HG03439 (cell line): ENCODE measurements at regions not wholly inside any gene's neighbourhood (a gene's known extent, or its start where the extent isn't known, plus 50 kb on each side); places are given as distances from the start of the nearest gene placed in this dataset.
"Not testable (repeated sequence)": the region's sequence is repeated elsewhere in the genome, so short reads cannot be mapped to it uniquely, and the experiment has no call there.

Experiments
- ATAC-seq: cut with Tn5 transposase; IDR thresholded peaks from one replicate; pipeline ENCODE4 v1.9.1; 2021; ENCODE audit warnings: mild to moderate bottlenecking, moderate library complexity; ENCODE audit not compliant: unreplicated experiment

GRCh38 chr5:91315701-91316100 is 67.4 kb downstream of the ARRDC3 start:
- no peak for ATAC-seq

- ATAC-seq = peak; percentile 57
These were observed 69.1 kb downstream of the ARRDC3 start for GRCh38 chr5:91313757-91314673.

- no peak for ATAC-seq
These were observed 70.4 kb downstream of the ARRDC3 start for GRCh38 chr5:91312698-91313097.

GRCh38 chr5:91311697-91312501 is 71.2 kb downstream of the ARRDC3 start:
- peak; percentile 92 for ATAC-seq

- peak; percentile 15 for ATAC-seq
These were observed 71.9 kb downstream of the ARRDC3 start for GRCh38 chr5:91311168-91311696.

GRCh38 chr5:91308157-91308556 is 75.0 kb downstream of the ARRDC3 start:
- ATAC-seq = not testable (repeated sequence)

- no peak for ATAC-seq
These were observed 76.1 kb downstream of the ARRDC3 start for GRCh38 chr5:91307048-91307447.

GRCh38 chr5:91306497-91306896 is 76.6 kb downstream of the ARRDC3 start:
- no peak for ATAC-seq

- ATAC-seq = no peak
These were observed 77.5 kb downstream of the ARRDC3 start for GRCh38 chr5:91305640-91306039.

GRCh38 chr5:91304015-91304414 is 79.1 kb downstream of the ARRDC3 start:
- ATAC-seq = not testable (repeated sequence)

GRCh38 chr5:91302958-91303357 is 80.2 kb downstream of the ARRDC3 start:
- ATAC-seq = no peak

- no peak for ATAC-seq
These were observed 80.8 kb downstream of the ARRDC3 start for GRCh38 chr5:91302305-91302704.

GRCh38 chr5:91301106-91301846 is 81.8 kb downstream of the ARRDC3 start:
- ATAC-seq = no peak

GRCh38 chr5:91297994-91298393 is 85.1 kb downstream of the ARRDC3 start:
- ATAC-seq = no peak

- no peak for ATAC-seq
These were observed 86.4 kb downstream of the ARRDC3 start for GRCh38 chr5:91296674-91297143.

- not testable (repeated sequence) for ATAC-seq
These were observed 87.0 kb downstream of the ARRDC3 start for GRCh38 chr5:91296102-91296501.

- peak; percentile 80 for ATAC-seq
These were observed 90.0 kb downstream of the ARRDC3 start for GRCh38 chr5:91293131-91293530.

GRCh38 chr5:91291628-91292569 is 91.2 kb downstream of the ARRDC3 start:
- no peak for ATAC-seq

- no peak for ATAC-seq
These were observed 94.8 kb downstream of the ARRDC3 start for GRCh38 chr5:91288118-91288916.
